Mesenchymal stem cell (in vitro differentiated cells and primary cell): ENCODE measurements at regions not wholly inside any gene's neighbourhood (a gene's known extent, or its start where the extent isn't known, plus 50 kb on each side); places are given as distances from the start of the nearest gene placed in this dataset.
A peak's percentile ranks its signal among the peaks of the same experiment; 100 is the strongest.

ENCODE experiments used
- DNase-seq: peaks from one replicate; pipeline ENCODE4 v3.0.0-alpha.2; 2013
- H2AFZ ChIP-seq: one replicate; pipeline ENCODE4 v1.6.1; 2013; ENCODE audit warnings: low read depth, mild to moderate bottlenecking, control low read depth, inconsistent platforms, low read length, moderate library complexity
- H2AK5ac ChIP-seq: 2 replicates; pipeline ENCODE4 v1.6.1; 2013; ENCODE audit warnings: low read length, moderate library complexity, mild to moderate bottlenecking, inconsistent platforms; ENCODE audit not compliant: severe bottlenecking
- H2BK120ac ChIP-seq: one replicate; pipeline ENCODE4 v1.6.1; 2013; ENCODE audit warnings: low read depth, mild to moderate bottlenecking, inconsistent platforms, low read length, moderate library complexity
- H2BK12ac ChIP-seq, 2 experiments: one replicate each; pipeline ENCODE4 v1.6.1; 2013; ENCODE audit warnings: inconsistent platforms in 2 of 2, low read length in 2 of 2, mild to moderate bottlenecking in 2 of 2, moderate library complexity in 2 of 2, control low read depth in 1 of 2
- H2BK15ac ChIP-seq: one replicate; pipeline ENCODE4 v1.6.1; 2013; ENCODE audit warnings: mild to moderate bottlenecking, low read depth, inconsistent platforms; ENCODE audit not compliant: poor library complexity, severe bottlenecking
- H2BK5ac ChIP-seq: 2 replicates; pipeline ENCODE4 v1.6.1; 2013; ENCODE audit warnings: low read depth, mild to moderate bottlenecking, low read length, control low read depth, inconsistent platforms; ENCODE audit not compliant: poor library complexity, severe bottlenecking
- H3K14ac ChIP-seq, 2 experiments: one replicate each; pipeline ENCODE4 v1.6.1; 2013; ENCODE audit warnings: inconsistent platforms in 2 of 2, low read length in 2 of 2, control low read depth in 1 of 2, mild to moderate bottlenecking in 1 of 2, moderate library complexity in 1 of 2
- H3K18ac ChIP-seq, 2 experiments: one replicate each; pipeline ENCODE4 v1.6.1; 2013; ENCODE audit warnings: inconsistent platforms in 2 of 2, low read length in 2 of 2, control low read depth in 1 of 2, low read depth in 1 of 2, mild to moderate bottlenecking in 1 of 2
- H3K23ac ChIP-seq, 2 experiments: one replicate each; pipeline ENCODE4 v1.6.1; 2013; ENCODE audit warnings: inconsistent platforms in 2 of 2, low read length in 2 of 2, mild to moderate bottlenecking in 2 of 2, moderate library complexity in 2 of 2, control low read depth in 1 of 2
- H3K27ac ChIP-seq: 2 replicates; pipeline ENCODE4 v1.5.1; 2013; ENCODE audit warnings: mild to moderate bottlenecking, moderate library complexity, low read length, control low read depth, inconsistent platforms; ENCODE audit not compliant: poor library complexity, severe bottlenecking
- H3K27me3 ChIP-seq, 2 experiments: 2 replicates each; pipeline versions ENCODE4 v1.6.1 to v1.7.0; 2013; ENCODE audit warnings: low read length in 2 of 2, mild to moderate bottlenecking in 2 of 2, moderate library complexity in 2 of 2, control low read depth in 1 of 2, inconsistent platforms in 1 of 2; ENCODE audit not compliant: control insufficient read depth in 1 of 2, insufficient read depth in 1 of 2
- H3K36me3 ChIP-seq, 2 experiments: 2 replicates each; pipeline versions ENCODE4 v1.6.1 to v1.7.0; 2013; ENCODE audit warnings: low read length in 2 of 2, control low read depth in 1 of 2, inconsistent platforms in 1 of 2, low read depth in 1 of 2, mild to moderate bottlenecking in 1 of 2; ENCODE audit not compliant: insufficient read depth in 2 of 2, control insufficient read depth in 1 of 2
- H3K4ac ChIP-seq, 2 experiments: one replicate each; pipeline ENCODE4 v1.6.1; 2013; ENCODE audit warnings: inconsistent platforms in 2 of 2, low read length in 2 of 2, mild to moderate bottlenecking in 2 of 2, moderate library complexity in 2 of 2, control low read depth in 1 of 2, low read depth in 1 of 2
- H3K4me1 ChIP-seq: 2 replicates; pipeline ENCODE4 v1.6.1; 2013; ENCODE audit warnings: low read depth, low read length, control low read depth; ENCODE audit not compliant: control insufficient read depth, insufficient read depth
- H3K4me2 ChIP-seq: 2 replicates; pipeline ENCODE4 v1.6.1; 2013; ENCODE audit warnings: low read length, mild to moderate bottlenecking, inconsistent platforms; ENCODE audit not compliant: poor library complexity, severe bottlenecking
- H3K4me3 ChIP-seq, 2 experiments: 2 replicates each; pipeline versions ENCODE4 v1.5.1 to v1.7.0; 2013; ENCODE audit warnings: low read length in 2 of 2, mild to moderate bottlenecking in 2 of 2, control low read depth in 1 of 2, low read depth in 1 of 2; ENCODE audit not compliant: insufficient read depth in 1 of 2
- H3K79me1 ChIP-seq: replicated peaks from 2 replicates; pipeline ENCODE4 v1.6.1; 2013; ENCODE audit warnings: mild to moderate bottlenecking, control low read depth, low read length, inconsistent platforms; ENCODE audit not compliant: poor library complexity, severe bottlenecking
- H3K9ac ChIP-seq: 2 replicates; pipeline ENCODE4 v1.7.0; 2013; ENCODE audit warnings: mild to moderate bottlenecking, low read length, moderate library complexity
- H3K9me3 ChIP-seq: 2 replicates; pipeline ENCODE4 v1.7.0; 2013; ENCODE audit warnings: mild to moderate bottlenecking, low read length; ENCODE audit not compliant: control insufficient read depth
- H4K8ac ChIP-seq: one replicate; pipeline ENCODE4 v1.6.1; 2013; ENCODE audit warnings: inconsistent platforms, mild to moderate bottlenecking, low read length, moderate library complexity
- H4K91ac ChIP-seq: one replicate; pipeline ENCODE4 v1.6.1; 2013; ENCODE audit warnings: mild to moderate bottlenecking, low read length, inconsistent platforms
- WGBS: methylation state at CpG from one replicate; pipeline ENCODE4 v1.1.7; 2013; ENCODE audit warnings: mixed read lengths; 5-methylcytosine and 5-hydroxymethylcytosine counted together

GRCh38 chr12:71303199-71303598 is 136.4 kb upstream of the LGR5 start:
- Histone ChIP-seq H3K14ac (no peak overlapping the region), H3K79me1 (no peaks in the 10 kb centered on the region), H3K4me3 (no peak overlapping the region), H3K4me1 (no peaks in the 10 kb centered on the region), H3K27ac (no peak overlapping the region), H3K23ac (no peak overlapping the region), H2BK5ac (no peak overlapping the region), H2BK12ac (no peak overlapping the region), H3K18ac (no peak overlapping the region), H3K9ac (no peak overlapping the region), H4K91ac (no peak overlapping the region), H3K36me3 (no peaks in the 10 kb centered on the region), H3K9me3 (no peaks in the 10 kb centered on the region), H4K8ac (no peak overlapping the region), H3K27me3 (no peaks in the 10 kb centered on the region), H2AK5ac (no peak overlapping the region), H3K4ac (no peak overlapping the region), H2BK15ac (no peak overlapping the region), H2AFZ (no peak overlapping the region), H3K4me2 (no peak overlapping the region), H2BK120ac (no peak overlapping the region)
- DNase-seq: no peak

- H3K79me1 ChIP-seq: no peaks in the 10 kb centered on the region
- H2AFZ ChIP-seq: no peak overlapping the region
- no peaks in the 10 kb centered on the region for H3K4me1 ChIP-seq
- no peak overlapping the region for H3K14ac ChIP-seq
- H2AK5ac ChIP-seq: no peak overlapping the region
- no peaks in the 10 kb centered on the region for H3K36me3 ChIP-seq
- H3K9me3 ChIP-seq: no peaks in the 10 kb centered on the region
- DNase-seq: no peak
- H3K27me3 ChIP-seq: no peaks in the 10 kb centered on the region
- H3K4me3 ChIP-seq: no peak overlapping the region
- H3K4ac ChIP-seq: no peak overlapping the region
- no peak overlapping the region for H3K23ac ChIP-seq
- no peak overlapping the region for H2BK5ac ChIP-seq
- no peak overlapping the region for H2BK15ac ChIP-seq
- no peak overlapping the region for H3K27ac ChIP-seq
- H3K18ac ChIP-seq: no peak overlapping the region
- 86% methylated on average over 4 of the region's 4 CpGs for WGBS
- no peak overlapping the region for H3K4me2 ChIP-seq
- no peak overlapping the region for H3K9ac ChIP-seq
- no peak overlapping the region for H2BK12ac ChIP-seq
- no peak overlapping the region for H4K91ac ChIP-seq
- no peak overlapping the region for H2BK120ac ChIP-seq
- no peak overlapping the region for H4K8ac ChIP-seq
Measured at GRCh38 chr12:71300772-71301675, 138.6 kb upstream of the LGR5 start.

DNA sequence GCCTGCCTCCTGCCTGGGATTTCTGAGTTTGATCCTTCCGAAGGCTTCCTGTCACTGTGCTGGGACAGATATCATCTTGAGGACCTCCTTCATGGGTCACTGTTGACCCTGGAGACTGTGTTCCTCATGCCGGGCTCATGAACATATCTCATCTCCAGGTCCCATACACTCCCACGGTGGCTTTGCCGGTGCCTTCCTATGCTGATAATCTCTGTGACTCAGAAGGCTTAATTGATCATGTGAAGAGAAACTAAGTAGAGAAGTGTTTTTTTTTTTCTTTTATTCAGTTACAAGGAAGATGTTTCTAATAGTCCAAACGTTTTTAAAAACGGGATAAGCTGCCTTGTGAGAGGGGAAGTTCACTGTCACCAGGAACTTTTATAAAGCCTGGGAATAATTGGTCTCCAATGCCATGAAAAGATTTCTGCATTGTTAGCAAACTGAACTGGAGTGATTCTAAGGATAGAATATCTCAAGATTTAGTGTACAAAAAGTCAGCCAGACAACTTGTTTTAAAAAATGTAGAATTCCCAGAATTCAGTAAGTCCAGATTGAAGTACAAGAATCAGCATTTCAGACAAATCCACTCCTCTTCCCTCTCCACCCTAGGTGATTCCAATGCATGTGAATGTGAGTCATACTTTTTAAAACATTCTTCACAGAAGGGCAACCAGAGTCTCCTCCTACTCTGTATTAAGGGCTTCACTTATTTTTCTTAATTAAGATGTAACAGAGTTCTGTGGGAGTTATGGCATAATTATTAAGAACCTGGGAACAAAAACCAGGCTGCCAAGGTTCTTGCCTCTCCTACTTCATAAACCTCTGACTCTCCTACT is 139.8 kb upstream of the LGR5 start:
- no peak overlapping the region for H2BK5ac ChIP-seq
- no peak overlapping the region for H3K18ac ChIP-seq
- no peak overlapping the region for H2BK120ac ChIP-seq
- no peak overlapping the region for H3K23ac ChIP-seq
- H3K9me3 ChIP-seq: no peaks in the 10 kb centered on the region
- H3K4me1 ChIP-seq: no peaks in the 10 kb centered on the region
- H3K4ac ChIP-seq: no peak overlapping the region
- H2AK5ac ChIP-seq: no peak overlapping the region
- no peak overlapping the region for H2BK12ac ChIP-seq
- no peak overlapping the region for H2AFZ ChIP-seq
- H3K36me3 ChIP-seq: no peaks in the 10 kb centered on the region
- no peak overlapping the region for H3K4me3 ChIP-seq
- no peak overlapping the region for H3K4me2 ChIP-seq
- no peak overlapping the region for H4K91ac ChIP-seq
- no peak for DNase-seq
- H2BK15ac ChIP-seq: no peak overlapping the region
- H3K79me1 ChIP-seq: no peaks in the 10 kb centered on the region
- H4K8ac ChIP-seq: no peak overlapping the region
- no peak overlapping the region for H3K27ac ChIP-seq
- no peaks in the 10 kb centered on the region for H3K27me3 ChIP-seq
- H3K14ac ChIP-seq: no peak overlapping the region
- peak overlapping the region; percentile 70 for H3K9ac ChIP-seq
- 85% methylated on average over 6 of the region's 6 CpGs for WGBS

DNA sequence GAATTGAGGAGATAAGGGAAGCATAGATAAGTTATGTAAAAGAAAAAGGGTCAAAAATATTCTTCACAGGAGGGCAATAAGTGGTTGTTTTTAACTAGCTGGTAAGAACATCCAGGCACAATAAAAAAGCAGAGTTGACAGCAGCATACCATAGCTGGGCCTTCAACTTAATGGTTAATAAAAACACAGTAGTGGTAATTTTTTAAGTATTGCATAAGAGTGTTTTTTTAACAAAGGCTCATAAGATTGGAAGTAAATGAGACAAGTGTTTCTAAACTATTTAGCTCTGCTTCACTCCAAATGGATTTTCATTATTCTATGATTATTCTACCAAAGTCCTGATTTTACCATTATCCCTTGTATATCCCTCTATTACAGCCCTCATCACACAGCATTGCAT is 140.1 kb upstream of the TSPAN8 start:
- Histone ChIP-seq H3K4me3 (no peak overlapping the region), H2BK15ac (no peak overlapping the region), H3K4me2 (no peak overlapping the region), H2BK5ac (no peak overlapping the region), H3K4me1 (no peaks in the 10 kb centered on the region), H3K9ac (no peak overlapping the region), H3K79me1 (no peaks in the 10 kb centered on the region), H2AFZ (no peak overlapping the region), H4K91ac (no peak overlapping the region), H2BK12ac (no peak overlapping the region), H4K8ac (no peak overlapping the region), H3K27ac (no peak overlapping the region), H3K36me3 (no peaks in the 10 kb centered on the region), H2AK5ac (no peak overlapping the region), H3K9me3 (no peaks in the 10 kb centered on the region), H3K27me3 (no peaks in the 10 kb centered on the region), H3K4ac (no peak overlapping the region), H3K18ac (no peak overlapping the region), H2BK120ac (no peak overlapping the region), H3K23ac (no peak overlapping the region), H3K14ac (no peak overlapping the region)
- no peak for DNase-seq
